HepG2 (cell line): ENCODE measurements at regions not wholly inside any gene's neighbourhood (a gene's known extent, or its start where the extent isn't known, plus 50 kb on each side); places are given as distances from the start of the nearest gene placed in this dataset.

Experiments used
- ATAC-seq: fragments of 200-7000 bp; cut with Tn5 transposase; 3 replicates; pipeline ENCODE4 v1.9.1; 2020; ENCODE audit warnings: mild to moderate bottlenecking, moderate library complexity
- BruUV-seq: library from RNA; stranded (reverse); fragments of 400-500 nt; replicated peaks from 2 replicates; lab custom pipeline; 2021; lab: Mats Ljungman, UMichigan
- CTCF ChIA-PET: fragments of 300-600 bp; formaldehyde crosslinking; extraction: SDS; loops from one replicate; lab custom pipeline; 2021; ENCODE audit warnings: low total read pairs, inconsistent platforms, low intra/inter-chr PET ratio; lab: Yijun Ruan, JAX
- POLR2A ChIA-PET: fragments of 350-600 bp; sonication (Branson Sonifier 250); formaldehyde crosslinking; loops from one replicate; lab custom pipeline; 2020; ENCODE audit warnings: antibody characterized with exemption, inconsistent platforms; lab: Yijun Ruan, JAX
- DNase-seq: peaks from one replicate; pipeline ENCODE4 v3.0.0-alpha.2; 2015; ENCODE audit warnings: low spot score
- FAIRE-seq: peaks from 3 replicates; lab custom pipeline; 2011; peaks lifted over from hg19 to GRCh38; lab: Jason Lieb, UNC
- H2AFZ ChIP-seq: one replicate; pipeline ENCODE4 v1.6.1; 2011; ENCODE audit warnings: low read length, inconsistent platforms
- H3K27ac ChIP-seq: fragments of 300-600 bp; 3 replicates; pipeline ENCODE4 v1.8.0; 2011; ENCODE audit warnings: mixed run types, mild to moderate bottlenecking, mixed read lengths, low read length, inconsistent platforms; ENCODE audit not compliant: insufficient read depth; ENCODE audit errors: extremely low read length
- H3K27me3 ChIP-seq, 2 experiments: fragments of 200-600 bp in 1 of 2; 2 replicates in 1 of 2; 3 replicates in 1 of 2; pipeline versions ENCODE4 v1.6.0 to v1.8.0; 2011; ENCODE audit warnings: low read length in 2 of 2, mild to moderate bottlenecking in 2 of 2, moderate library complexity in 2 of 2, inconsistent platforms in 1 of 2; ENCODE audit not compliant: insufficient read depth in 2 of 2, control insufficient read depth in 1 of 2
- H3K36me3 ChIP-seq, 2 experiments: fragments of 200-600 bp in 1 of 2; replicated peaks in 1 of 2; 2 replicates in 1 of 2; 3 replicates in 1 of 2; pipeline versions ENCODE4 v1.5.1 to v1.8.0; 2011; ENCODE audit warnings: low read length in 2 of 2, inconsistent platforms in 1 of 2; ENCODE audit not compliant: insufficient read depth in 2 of 2, control insufficient read depth in 1 of 2
- H3K4me1 ChIP-seq: 2 replicates; pipeline ENCODE4 v1.5.1; 2012; ENCODE audit warnings: low read length, inconsistent platforms; ENCODE audit not compliant: insufficient read depth
- H3K4me2 ChIP-seq: 2 replicates; pipeline ENCODE4 v1.6.0; 2011; ENCODE audit warnings: low read depth, low read length, inconsistent platforms
- H3K4me3 ChIP-seq, 3 experiments: fragments of 200-600 bp in 1 of 3; sonication (generic), shearing (Covaris generic) in 1 of 3; replicated peaks in 1 of 3; 2 replicates each; pipeline ENCODE4 v1.5.1; 2011 to 2016; ENCODE audit warnings: low read length in 3 of 3, inconsistent platforms in 2 of 3, low read depth in 2 of 3, mild to moderate bottlenecking in 2 of 3, control low read depth in 1 of 3, mixed read lengths in 1 of 3; ENCODE audit not compliant: insufficient read depth in 1 of 3
- H3K79me2 ChIP-seq: one replicate; pipeline ENCODE4 v1.6.1; 2011; ENCODE audit warnings: low read length, inconsistent platforms; ENCODE audit not compliant: insufficient read depth
- H3K9ac ChIP-seq: 2 replicates; pipeline ENCODE4 v1.6.0; 2011; ENCODE audit warnings: mild to moderate bottlenecking, low read depth, low read length, inconsistent platforms; ENCODE audit not compliant: insufficient read depth
- H3K9me3 ChIP-seq: 2 replicates; pipeline ENCODE4 v1.5.1; 2012; ENCODE audit warnings: mild to moderate bottlenecking, low read length
- H4K20me1 ChIP-seq: 2 replicates; pipeline ENCODE4 v1.6.0; 2011; ENCODE audit warnings: inconsistent platforms, mild to moderate bottlenecking, low read length, moderate library complexity; ENCODE audit not compliant: insufficient read depth
- ARHGAP35 ChIP-seq: sonication (generic); formaldehyde crosslinking; IDR thresholded peaks from 2 replicates; pipeline ENCODE4 v1.9.0; 2022; ENCODE audit warnings: mild to moderate bottlenecking, inconsistent platforms, moderate library complexity, missing genetic modification reagents, borderline replicate concordance
- ATRX ChIP-seq: sonication (generic); formaldehyde crosslinking; IDR thresholded peaks from 2 replicates; pipeline ENCODE4 v1.4.0; 2020; ENCODE audit warnings: missing genetic modification reagents, borderline replicate concordance
- HNRNPH1 ChIP-seq: fragments of 200-400 bp; formaldehyde crosslinking; optimal IDR thresholded peaks from 2 replicates; pipeline ENCODE3; 2017; ENCODE audit warnings: mild to moderate bottlenecking, low read depth, low read length
- IRF1 ChIP-seq: sonication (generic); formaldehyde crosslinking; IDR thresholded peaks from 2 replicates; pipeline ENCODE4 v1.4.0; 2020; ENCODE audit warnings: low read depth, mild to moderate bottlenecking, missing genetic modification reagents
- JARID2 ChIP-seq: sonication (generic); formaldehyde crosslinking; IDR thresholded peaks from 2 replicates; pipeline ENCODE4 v1.8.1; 2023; ENCODE audit warnings: missing genetic modification reagents, inconsistent platforms; ENCODE audit not compliant: insufficient replicate concordance
- MAFF ChIP-seq: IDR thresholded peaks from 2 replicates; pipeline ENCODE4 v1.6.1; 2011; ENCODE audit warnings: low read depth, low read length, improper control_type of control experiment
- MBNL3 ChIP-seq: fragments of 250-450 bp; sonication (Bioruptor Pico); conservative IDR thresholded peaks from 2 replicates; pipeline ENCODE4 v1.8.0; 2022; ENCODE audit warnings: mild to moderate bottlenecking, inconsistent platforms
- MXI1 ChIP-seq: IDR thresholded peaks from 3 replicates; pipeline ENCODE4 v1.6.1; 2012; ENCODE audit warnings: low read depth, low read length, inconsistent platforms, borderline replicate concordance
- SP140L ChIP-seq: sonication (generic); formaldehyde crosslinking; IDR thresholded peaks from 2 replicates; pipeline ENCODE4 v1.4.0; 2020; ENCODE audit warnings: missing genetic modification reagents, borderline replicate concordance
- TAF1 ChIP-seq: sonication (generic); formaldehyde crosslinking; IDR thresholded peaks from 2 replicates; pipeline ENCODE4 v1.4.0; 2020; ENCODE audit warnings: missing genetic modification reagents
- ZFYVE20 ChIP-seq: sonication (generic); formaldehyde crosslinking; IDR thresholded peaks from 2 replicates; pipeline ENCODE4 v1.8.0; 2023; ENCODE audit warnings: low read depth, mild to moderate bottlenecking, moderate library complexity, missing genetic modification reagents, borderline replicate concordance
- ZNF12 ChIP-seq: sonication (generic); formaldehyde crosslinking; IDR thresholded peaks from 2 replicates; pipeline ENCODE4 v1.5.0; 2020; ENCODE audit warnings: missing genetic modification reagents
- ZNF276 ChIP-seq: sonication (generic); formaldehyde crosslinking; IDR thresholded peaks from 2 replicates; pipeline ENCODE4 v1.4.0; 2020; ENCODE audit warnings: mild to moderate bottlenecking, low read depth, missing genetic modification reagents
- ZNF296 ChIP-seq: sonication (generic); formaldehyde crosslinking; conservative IDR thresholded peaks from 2 replicates; pipeline ENCODE4 v1.5.0; 2020; ENCODE audit warnings: mild to moderate bottlenecking, missing genetic modification reagents
- ZNF441 ChIP-seq: sonication (generic); formaldehyde crosslinking; IDR thresholded peaks from 2 replicates; pipeline ENCODE4 v1.7.0; 2021; ENCODE audit warnings: missing genetic modification reagents, borderline replicate concordance
- ZNF451 ChIP-seq: sonication (generic); formaldehyde crosslinking; IDR thresholded peaks from 2 replicates; pipeline ENCODE4 v1.5.0; 2020; ENCODE audit warnings: mild to moderate bottlenecking, missing genetic modification reagents
- ZNF569 ChIP-seq: sonication (generic); formaldehyde crosslinking; IDR thresholded peaks from 2 replicates; pipeline ENCODE4 v1.5.0; 2020; ENCODE audit warnings: mild to moderate bottlenecking, missing genetic modification reagents, moderate library complexity, borderline replicate concordance
- ZNF615 ChIP-seq: sonication (generic); formaldehyde crosslinking; IDR thresholded peaks from 2 replicates; pipeline ENCODE4 v1.5.0; 2020; ENCODE audit warnings: mild to moderate bottlenecking, missing genetic modification reagents, borderline replicate concordance
- ZNF713 ChIP-seq: sonication (generic); formaldehyde crosslinking; IDR thresholded peaks from 2 replicates; pipeline ENCODE4 v1.4.0; 2020; ENCODE audit warnings: mild to moderate bottlenecking, missing genetic modification reagents
- ZNF781 ChIP-seq: sonication (generic); formaldehyde crosslinking; IDR thresholded peaks from 2 replicates; pipeline ENCODE4 v1.5.1; 2020; ENCODE audit warnings: borderline replicate concordance, mild to moderate bottlenecking, missing genetic modification reagents; ENCODE audit errors: not compliant biosample characterization
- WGBS: methylation state at CpG from one replicate; pipeline ENCODE4 v1.1.6; 2017; ENCODE audit warnings: low lambda C conversion rate; 5-methylcytosine and 5-hydroxymethylcytosine counted together
- in situ Hi-C: cut with HindIII; loops from 2 replicates; pipeline ENCODE4 v1.10.0; 2017; ENCODE audit warnings: low pct_unique_long_range_greater_than_20kb; ENCODE audit not compliant: extremely low pct_ligation_motif_present
- intact Hi-C: fragments of 100-400 bp; cut with micrococcal nuclease; formaldehyde crosslinking; loops from one replicate; pipeline ENCODE4 v1.10.0; 2022; ENCODE audit not compliant: unreplicated experiment

DNA sequence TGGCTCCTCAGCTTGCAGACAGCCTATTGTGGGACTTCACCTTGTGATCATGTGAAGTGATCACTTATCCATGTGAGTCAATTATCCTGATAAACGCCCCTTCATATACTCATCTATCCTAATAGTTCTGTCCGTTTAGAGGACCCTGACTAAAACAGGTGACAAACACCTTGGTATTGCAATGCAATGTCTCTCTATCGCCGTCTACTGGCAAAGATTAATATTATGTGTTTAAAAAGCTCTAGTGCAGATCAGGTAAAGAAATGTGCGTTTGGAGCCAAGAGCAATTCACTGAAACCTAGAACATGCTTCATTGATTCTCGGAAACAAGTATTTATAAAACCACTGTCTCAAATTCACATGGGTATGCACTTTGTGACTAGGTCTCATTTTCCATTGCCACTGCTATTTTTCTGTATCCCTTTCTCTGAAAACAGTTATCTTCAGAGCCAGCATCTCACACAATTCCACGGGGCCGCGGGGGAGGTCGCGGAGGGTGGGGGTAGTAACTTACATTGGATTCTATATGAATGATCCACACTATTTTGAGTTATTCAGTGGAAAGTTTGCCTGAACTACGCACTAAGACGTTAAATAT, 554.6 kb upstream of the NCAM2 start (continued):
- no peak for TF ChIP-seq ZNF713

GRCh38 chr21:20445971-20446370, 552.2 kb upstream of the NCAM2 start:
- peaks cover 63% of the 10 kb centered on the region for H3K9me3 ChIP-seq
- no peaks in the 10 kb centered on the region for H3K36me3 ChIP-seq
- DNase-seq, result no peak
- FAIRE-seq, result no peak
- H3K27me3 ChIP-seq, result no peaks in the 10 kb centered on the region
- H3K4me2 ChIP-seq, result no peak overlapping the region
- H3K4me1 ChIP-seq, result no peaks in the 10 kb centered on the region
- CTCF ChIA-PET, result no interaction called here
- in situ Hi-C loops, result no loop called here
- intact Hi-C loops, result no loop called here
- H3K27ac ChIP-seq, result no peak overlapping the region
- 0% methylated on average over 2 of the region's 2 CpGs for WGBS
- no peak overlapping the region for H3K4me3 ChIP-seq
- no peaks in the 10 kb centered on the region for H4K20me1 ChIP-seq
- BruUV-seq, result no TSS peak
- POLR2A ChIA-PET, result no interaction called here
- ATAC-seq, result no peak
- no peak overlapping the region for H2AFZ ChIP-seq
- H3K79me2 ChIP-seq, result no peaks in the 10 kb centered on the region
- H3K9ac ChIP-seq, result no peak overlapping the region
- TF ChIP-seq JARID2 (CRISPR knock-in tag), result no peak
- no peak for TF ChIP-seq ZFYVE20 (CRISPR knock-in tag)
- no peak for TF ChIP-seq ZNF276
- no peak for TF ChIP-seq HNRNPH1
- no peak for TF ChIP-seq SP140L (CRISPR knock-in tag)
- no peak for TF ChIP-seq ZNF296 (CRISPR knock-in tag)
- TF ChIP-seq ARHGAP35 (CRISPR knock-in tag), result no peak
- TF ChIP-seq IRF1, result no peak
- no peak for TF ChIP-seq TAF1 (CRISPR knock-in tag)
- TF ChIP-seq MXI1, result no peak
- TF ChIP-seq ZNF569, result no peak
- no peak for TF ChIP-seq ZNF781 (CRISPR knock-in tag)
- no peak for TF ChIP-seq ZNF441 (CRISPR knock-in tag)
- no peak for TF ChIP-seq MBNL3 (CRISPR knock-in tag)
- no peak for TF ChIP-seq MAFF
- no peak for TF ChIP-seq ATRX (CRISPR knock-in tag)
- TF ChIP-seq ZNF615, result no peak
- TF ChIP-seq ZNF12 (CRISPR knock-in tag), result no peak
- no peak for TF ChIP-seq ZNF451 (CRISPR knock-in tag)
